ENCODE measurements at regions not wholly inside any gene's neighbourhood (a gene's known extent, or its start where the extent isn't known, plus 50 kb on each side); places are given as distances from the start of the nearest gene placed in this dataset.
A peak's percentile ranks its signal among the peaks of the same experiment; 100 is the strongest.

DNA sequence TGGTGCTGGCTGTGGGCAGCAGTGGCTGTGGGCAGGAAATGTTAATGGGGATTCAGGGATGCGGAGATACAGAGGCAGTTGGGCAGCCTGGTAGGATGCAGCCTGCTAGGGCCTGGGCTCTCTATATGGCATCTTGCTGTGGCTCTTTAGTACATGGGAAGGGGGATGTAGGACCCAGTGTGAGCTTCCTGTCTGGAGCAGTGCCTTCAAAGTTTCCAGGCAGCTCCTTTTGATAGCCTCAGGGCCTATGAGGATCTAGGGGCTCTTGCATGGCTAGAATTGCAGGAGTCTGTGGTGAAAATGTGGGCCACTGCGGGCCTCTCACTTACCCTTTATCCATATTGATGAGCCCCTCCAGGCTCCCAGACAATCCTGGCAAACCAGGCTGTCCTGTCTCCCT lies 213.2 kb upstream of the SNX19 start:
- no peak for DNase-seq

DNA sequence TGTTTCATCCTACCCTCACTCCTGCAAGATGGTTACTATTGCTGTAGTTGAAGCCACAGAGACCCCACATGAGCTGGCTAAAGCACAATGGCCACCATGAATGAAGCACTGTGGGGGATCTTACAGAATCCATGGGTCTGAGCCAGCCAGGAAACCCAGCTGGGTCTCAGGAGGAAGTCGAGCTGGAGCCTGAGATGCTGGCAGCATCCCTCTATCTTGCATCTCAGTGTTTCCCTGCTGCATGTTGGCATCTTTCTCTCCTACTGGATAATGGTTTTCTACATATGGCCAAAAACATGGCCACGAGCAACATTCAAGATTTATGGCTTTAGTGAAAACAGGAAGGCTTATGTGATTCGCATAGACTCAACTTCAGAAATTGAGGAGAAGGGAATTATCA lies 219.3 kb upstream of the SNX19 start:
- DNase-seq = no peak

DNA sequence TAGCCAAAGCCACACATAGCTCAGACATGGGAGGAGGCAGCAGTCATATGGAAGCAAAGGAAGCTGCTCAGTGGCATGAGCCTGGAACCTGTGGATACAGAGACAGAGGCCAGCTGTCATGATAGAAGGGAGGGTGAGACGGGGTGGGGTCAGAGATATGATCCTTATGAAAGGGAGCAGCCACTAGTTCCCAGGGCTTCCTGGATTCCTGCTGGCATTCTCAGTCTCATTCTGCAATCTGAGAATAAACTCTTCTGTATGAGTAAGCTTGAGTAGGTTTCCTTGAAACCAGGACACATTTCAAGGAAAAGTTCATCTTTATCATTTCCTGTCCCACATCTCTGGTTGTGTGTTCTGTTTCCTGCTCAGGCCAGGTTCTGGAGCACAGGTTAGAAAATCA lies 220.2 kb upstream of the SNX19 start:
- no peak for DNase-seq

DNA sequence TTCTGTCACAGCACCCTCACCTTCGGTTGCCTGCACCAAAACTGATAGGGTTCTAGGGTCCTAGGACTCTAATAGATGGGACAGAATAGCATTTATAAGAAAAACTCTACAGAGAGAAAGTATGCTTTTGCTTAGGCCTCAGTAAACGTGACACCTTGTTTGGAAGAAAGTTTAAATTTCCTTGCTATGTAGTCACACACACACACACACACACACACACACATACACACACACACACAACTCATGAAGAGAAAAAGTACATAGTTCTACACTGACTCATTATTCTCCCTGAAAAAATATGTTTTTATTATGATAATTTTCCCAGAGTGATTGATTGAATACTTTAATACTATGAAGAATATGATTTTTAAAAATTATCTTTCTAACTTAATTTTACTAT lies 220.8 kb upstream of the SNX19 start:
- DNase-seq = no peak

DNA sequence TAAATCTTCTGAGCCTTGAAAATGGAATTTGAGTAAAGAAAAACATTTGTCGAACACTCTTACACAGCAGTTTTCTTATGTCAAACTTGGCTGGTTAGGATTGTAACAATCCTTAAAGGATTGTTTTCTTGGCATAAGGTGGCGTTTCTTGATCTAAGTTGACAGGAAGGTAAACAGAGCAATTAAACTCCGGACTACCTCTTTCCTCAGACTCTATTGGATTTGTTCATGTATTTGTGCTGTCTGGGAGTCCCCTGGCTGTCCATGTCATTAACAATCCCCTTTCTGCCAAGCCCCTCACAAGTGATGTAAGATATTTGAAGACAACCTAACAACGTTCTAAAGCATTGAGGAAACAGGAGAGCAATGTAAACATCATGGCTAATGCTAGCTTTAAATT lies 222.5 kb upstream of the SNX19 start:
- no peak for DNase-seq

DNA sequence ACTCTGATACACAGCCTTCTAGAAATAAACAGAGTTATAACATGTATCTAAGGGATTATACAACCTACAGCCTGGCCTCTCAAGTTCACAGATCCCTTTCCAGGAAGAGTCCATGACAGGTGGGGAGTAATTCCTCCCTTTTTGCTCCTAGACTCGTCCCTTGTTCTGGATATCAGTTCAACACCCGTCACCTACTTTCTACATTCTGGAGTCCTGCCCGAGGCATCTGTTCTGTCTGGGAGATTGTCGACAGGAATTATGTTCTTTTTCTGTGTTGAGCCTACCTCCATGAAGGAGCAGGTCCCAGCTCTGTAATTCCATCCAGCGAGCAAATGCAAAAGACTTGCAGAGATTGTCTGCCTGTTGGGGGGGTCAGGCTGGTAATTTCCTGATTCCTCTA lies 224.6 kb upstream of the NTM start:
- DNase-seq = no peak

DNA sequence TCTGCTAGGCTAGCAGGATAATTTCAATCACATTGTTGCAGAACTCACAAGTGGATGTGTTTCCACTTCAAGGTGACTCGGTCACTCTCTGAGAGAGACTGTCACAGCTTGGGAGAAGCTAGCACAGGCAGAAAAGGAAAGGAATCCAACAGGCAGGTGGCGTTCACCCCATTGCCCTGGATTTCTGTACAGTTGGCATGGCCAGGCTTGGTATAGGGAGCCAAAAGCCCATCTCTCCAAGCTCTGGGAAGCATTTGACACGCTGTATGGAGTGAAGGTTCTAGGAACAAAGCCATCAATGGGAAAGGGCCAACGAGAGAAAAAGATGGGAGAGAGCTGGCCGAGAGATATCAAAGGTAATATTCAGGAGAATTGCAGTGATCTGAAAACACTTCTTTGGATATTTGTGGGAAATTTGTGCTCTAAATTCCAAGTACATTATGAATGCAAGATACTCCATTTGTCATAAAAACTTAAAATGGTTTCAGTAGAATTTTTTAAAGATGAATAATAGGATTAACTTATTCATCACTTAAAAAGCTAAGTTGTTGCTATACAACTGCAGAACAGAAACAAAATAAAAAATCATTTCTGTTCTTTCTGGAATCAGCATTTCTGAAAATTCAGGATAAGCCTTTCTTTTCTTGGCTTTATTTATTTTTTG lies 223.5 kb upstream of the NTM start:
- DNase-seq = no peak

DNA sequence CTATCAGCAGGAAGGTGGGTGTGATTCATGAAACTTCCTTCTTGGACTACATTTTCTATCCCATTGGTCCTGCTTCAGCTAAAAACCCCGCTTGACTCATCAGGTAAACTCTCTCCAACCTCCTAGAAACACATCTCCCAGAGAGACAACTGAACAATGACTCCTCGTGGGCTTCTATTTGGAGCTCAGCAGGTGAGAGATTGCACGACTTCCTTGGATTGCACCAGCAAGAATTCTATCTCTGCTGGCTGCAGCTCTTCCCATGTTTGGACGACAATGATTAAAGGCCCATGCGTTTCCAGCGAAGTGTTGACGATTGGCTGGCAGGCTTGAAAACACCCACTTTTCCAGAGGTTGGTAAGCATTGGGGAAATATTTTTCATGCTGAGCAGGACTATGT lies 216.1 kb upstream of the NTM start:
- DNase-seq = no peak

DNA sequence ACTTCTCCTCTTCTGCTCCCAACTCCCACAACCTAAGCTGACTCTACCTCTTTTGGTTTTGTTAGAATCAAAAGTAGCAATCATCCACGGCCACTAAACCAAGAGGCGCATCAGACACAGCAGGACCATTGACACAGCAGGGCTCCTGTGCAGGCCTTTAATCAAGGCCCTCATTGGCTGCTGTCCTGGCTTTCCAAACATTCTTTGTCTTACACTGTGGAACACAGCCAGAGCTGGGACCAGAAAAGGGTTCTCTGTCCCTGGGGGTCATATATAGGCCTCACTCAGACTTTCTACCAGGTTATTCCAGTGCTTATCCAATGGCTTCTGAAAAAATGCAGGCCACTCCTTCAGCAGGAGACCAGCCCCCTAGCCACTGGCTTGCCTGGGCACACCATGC lies 212.7 kb upstream of the NTM start:
- no peak for DNase-seq

DNA sequence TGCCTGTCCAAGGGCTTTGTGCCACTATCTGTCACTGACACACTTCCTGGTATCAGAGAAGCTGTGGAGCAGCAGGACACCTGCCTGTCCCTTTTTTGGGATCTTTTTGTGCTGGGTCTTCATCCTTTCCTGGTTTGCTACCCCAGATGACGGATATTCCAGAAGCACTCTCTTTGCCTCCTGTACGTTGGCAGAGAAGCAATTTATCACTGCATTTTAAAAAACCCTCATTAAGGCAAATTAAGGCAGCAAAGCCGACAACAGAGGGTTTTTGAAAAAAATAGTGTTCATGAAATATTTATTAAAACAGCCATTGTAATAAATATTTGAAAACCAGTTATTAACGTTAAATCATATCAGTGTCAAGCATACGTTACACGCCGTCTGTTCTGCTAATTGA lies 209.6 kb upstream of the NTM start:
- no peak for DNase-seq

DNA sequence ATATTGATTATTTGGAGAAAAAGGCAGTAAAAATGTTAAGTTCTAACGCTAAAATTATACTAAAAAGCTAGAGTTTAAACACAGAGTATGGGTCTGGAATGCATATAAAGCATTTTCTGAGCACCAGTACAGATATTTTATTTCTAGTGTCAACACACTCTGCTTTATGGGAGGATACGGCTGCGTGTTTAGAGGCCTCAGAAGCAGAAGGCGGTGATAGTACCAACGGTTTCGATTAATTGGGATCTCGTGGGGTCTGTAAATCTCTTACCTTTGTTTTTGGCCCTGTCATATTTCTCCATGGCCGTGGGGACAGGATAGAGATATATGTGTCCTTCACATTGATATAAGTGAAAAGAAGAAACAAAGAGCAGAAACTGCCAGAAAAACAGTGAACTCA lies 206.8 kb upstream of the NTM start:
- DNase-seq = no peak

DNA sequence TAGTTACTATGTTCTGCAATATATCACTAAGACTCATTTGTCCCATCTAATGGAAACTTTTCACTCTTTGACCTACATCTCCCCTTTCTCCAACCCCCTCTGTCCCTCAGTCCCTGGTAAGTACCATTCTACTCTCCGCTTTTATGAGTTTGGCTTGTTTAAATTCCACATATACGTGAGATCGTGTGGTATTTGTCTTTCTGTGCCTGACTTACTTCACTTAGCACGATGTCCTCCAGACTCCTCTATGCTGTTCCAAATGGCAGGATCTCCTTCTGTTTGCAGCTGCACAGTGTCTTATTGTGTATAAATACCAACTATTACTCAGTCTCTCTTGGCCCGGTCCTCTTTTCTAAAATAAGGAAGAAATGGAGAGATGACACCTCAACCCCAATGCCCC lies 205.4 kb upstream of the NTM start:
- DNase-seq = no peak

DNA sequence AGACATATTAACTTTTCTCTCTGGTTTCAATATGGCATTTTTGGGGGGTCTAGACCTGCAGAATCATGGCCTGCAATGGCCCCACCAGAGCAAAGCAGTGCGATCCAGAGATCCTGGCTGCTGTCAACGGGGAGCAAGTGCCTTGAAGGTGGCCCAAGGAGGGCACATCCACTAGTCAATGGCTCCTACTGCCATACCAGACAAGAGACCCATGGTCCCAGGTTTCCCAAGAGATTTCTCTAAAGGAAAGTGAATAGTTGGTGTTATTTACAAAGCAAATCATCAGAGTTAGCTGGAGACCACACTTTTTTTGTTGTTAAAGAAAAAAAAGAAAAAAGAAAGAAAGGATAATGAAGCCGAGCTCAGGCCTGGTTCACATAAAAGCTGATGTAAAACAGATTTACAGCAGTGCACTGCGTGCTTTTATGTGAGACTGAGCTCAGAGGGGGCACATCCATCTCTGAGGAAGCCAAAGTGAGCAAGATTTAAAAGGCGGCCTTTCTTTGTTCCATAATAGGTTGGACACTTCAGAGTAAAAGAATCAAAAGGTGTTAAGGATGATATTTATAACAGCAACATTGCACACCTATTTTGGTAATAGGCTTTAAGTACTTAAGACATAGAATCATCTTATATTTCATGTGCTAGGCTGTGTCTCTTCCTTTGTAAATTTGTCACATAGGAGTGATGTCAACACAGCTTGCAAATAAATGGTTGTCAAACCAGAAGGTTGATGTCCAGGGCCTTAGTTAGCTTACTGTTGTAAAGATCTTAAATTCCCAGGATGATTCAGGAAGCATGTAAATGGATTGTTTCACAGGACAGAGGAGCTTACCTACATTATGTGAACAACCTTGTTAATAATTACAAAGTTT lies 201.3 kb upstream of the NTM start:
- DNase-seq = no peak

DNA sequence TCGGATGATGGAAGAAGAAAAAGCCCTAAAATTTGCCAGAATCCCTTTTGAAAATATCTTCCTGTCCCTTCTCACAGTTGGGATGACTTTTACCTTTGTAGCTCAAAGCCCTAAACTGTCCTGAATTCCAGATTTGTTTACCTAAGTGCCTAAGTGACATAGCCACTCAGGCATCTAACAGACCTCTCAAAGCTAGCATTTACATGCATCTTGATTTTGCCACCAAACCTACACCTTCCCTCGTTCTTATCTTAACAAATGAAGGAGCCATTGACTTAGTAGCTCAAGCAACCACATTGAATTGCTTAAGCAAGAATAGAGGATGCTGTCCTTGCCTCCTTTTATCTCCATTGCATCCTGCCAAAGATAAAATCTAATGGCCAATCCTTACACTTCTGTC lies 198.4 kb upstream of the NTM start:
- DNase-seq = no peak

DNA sequence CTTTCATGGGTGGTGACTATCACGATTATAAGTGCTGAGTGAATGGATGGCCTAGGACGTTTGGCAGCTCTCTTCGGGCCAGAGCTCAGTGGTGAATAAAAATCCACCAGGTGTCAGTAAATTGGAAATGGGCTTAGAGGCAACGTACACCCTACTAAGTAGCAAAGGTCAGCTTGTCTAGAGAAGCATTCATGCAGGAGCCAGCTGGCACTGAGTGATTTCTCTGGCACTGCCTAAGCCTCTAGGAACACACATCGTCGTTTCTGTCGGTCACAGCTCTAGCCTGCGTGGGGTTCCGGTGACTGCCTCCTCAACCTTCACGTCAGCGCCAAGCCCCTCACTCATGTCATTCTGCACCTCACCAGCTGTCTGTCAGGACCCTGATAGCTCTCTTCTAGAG lies 192.4 kb upstream of the NTM start:
- DNase-seq = no peak

DNA sequence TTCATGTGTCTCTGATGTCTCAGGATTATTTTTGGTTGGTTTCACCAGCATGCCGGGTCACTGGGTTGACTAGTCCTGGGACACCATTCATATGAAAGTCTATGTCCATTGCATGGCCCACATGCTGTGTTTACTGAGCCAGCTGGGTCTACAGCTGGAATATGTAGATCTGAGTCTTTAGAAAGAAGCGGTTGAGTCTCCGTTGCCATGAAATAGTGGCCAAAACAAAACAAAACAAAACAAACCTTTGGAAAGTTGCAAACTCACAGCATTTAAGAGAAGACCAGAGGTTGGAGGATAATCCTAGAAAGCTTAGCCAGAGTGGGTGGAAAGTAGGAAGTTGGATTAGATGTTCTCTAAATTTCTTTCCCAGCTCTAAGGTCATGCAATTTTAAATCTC lies 191.8 kb upstream of the NTM start:
- no peak for DNase-seq

DNA sequence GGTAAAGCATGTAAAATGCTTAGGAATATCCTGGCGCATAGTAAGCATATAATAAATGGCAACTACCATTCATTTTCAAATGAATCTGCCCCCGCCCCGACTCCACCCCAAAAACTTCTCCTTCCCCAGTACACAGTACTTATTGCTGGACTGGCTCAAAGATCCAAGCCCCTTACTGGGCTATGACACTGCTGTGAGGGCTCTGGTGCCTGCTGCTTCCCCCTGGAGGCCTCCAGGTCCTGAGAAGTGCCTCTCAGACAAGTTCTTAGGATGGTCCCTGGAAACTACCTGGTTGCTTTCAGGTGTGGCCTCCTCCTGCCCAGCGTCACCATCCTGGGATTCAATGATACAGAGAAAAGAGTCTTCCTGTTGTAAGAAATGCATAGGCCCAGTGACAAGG lies 190.6 kb upstream of the NTM start:
- no peak for DNase-seq

DNA sequence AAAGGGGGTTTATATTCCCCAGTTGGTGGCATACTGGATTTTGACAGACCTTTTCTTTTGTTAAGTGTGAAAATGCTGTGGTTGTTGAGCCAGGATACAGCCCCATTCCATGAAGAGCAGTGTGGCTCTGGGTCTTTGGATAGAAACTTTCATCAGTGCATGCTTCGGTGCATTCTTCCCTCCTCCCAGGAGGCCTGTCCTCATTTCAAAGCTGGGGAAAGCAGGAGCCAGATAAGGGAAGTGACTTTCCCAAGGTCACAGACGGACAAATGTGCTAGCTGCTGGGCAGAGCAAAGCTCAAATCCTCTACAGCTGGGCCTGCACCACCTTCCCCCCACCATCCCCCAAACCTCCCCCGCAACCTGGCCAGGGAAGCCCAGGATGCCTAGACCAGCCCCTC lies 184.5 kb upstream of the NTM start:
- DNase-seq = no peak

DNA sequence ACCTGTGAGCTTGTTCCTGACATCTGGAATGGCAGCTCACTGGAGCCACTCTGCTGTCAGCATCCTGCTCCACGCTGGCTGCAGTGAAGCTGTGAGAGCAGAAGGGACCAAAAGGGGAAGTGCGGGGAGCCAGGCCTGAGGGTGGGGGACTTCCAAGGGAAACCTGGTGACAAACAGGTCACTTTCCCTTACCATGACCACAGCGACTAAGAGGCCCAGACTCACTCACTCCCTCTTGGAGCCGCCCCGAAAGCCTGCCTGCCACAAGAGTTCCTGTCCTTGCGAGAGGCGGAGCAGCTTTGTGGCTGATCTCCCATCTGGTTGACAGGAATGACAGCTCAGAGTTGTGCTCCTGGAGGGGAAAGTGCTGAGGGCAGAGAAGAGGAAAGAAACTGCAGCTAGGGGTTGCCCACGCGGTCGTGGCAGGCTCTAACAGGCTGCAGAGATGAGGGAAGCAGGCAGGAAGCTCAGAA lies 183.8 kb upstream of the NTM start:
- peak; percentile 1 for DNase-seq

DNA sequence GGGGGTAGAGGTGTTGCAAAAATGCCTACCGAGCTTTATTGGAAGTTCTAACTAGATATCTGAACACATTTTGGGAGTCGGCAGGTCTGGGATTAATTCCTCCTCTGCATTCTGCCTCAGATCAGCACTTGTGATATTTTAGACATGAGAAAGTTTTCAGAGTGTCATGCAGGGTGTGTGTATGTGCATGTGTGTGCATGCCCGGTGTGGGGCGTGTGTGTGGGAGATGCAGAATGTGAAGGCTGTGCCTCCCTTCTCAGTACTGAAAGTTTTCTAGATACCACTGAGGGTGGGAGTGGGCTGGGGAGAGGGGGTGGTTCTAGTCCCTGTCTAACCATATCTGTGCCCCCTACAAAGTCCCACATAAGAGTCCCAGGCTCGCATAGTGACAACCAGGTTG lies 180.0 kb upstream of the NTM start:
- no peak for DNase-seq

DNA sequence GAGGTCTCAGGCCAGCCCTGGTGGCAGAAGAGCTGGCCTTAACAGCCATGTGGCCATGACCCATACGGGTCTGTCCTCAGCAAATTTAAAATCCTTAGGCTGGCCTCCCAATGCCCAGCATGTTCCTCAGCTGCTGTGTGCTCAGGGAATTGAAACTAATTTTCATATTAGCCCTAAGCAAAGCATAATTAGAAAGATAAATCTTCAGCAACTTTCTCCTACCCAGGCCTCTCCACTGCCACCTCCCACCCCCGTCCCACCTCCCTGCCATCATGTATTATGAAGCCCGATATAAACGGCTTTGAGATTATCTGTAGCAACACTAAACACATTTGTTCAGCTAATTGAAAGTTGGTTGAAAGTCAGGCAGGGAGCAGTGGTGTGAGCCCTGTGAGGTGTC lies 178.8 kb upstream of the NTM start:
- no peak for DNase-seq

DNA sequence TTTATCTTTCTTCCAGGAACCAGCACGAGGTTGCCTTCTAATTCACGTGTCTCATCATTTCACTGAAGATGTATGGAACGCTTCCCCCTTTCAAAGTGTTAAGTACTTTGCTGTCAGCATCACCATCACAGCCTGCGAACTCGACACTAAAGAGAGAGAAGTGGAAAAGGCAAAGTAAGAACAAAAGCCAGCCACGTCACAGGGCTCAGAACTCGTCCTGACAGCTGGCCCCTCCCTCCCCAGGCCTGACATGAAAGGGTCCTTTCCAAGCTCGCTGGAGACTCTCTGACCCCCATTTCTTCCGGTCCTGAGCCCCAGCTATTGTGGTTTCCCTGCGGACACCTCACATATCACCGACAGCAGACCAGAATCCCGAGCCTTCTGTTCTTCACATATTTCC lies 177.8 kb upstream of the NTM start:
- DNase-seq = no peak

DNA sequence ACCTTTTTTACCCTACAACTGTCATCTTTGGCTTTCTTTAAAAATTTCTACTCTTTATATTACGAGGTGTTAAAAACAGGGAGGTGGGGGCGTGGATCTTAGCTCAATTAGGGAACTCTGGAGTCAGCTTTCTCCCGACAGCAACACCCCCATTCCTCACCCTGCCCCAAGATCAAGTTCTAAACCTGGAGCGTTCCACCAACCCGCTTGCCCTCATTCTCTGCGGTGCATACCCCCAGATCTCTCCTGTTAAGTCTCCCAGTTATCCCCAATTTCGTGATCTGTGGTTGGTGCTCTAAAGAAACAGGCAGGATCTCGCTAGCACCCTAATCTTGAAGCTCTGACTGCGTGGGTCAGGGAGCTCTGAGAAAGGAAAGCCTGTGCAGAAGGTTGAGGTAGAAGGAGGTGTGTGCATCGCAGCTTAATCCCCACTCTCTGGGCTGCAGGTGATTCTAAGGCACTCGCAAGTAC lies 177.3 kb upstream of the NTM start:
- no peak for DNase-seq

DNA sequence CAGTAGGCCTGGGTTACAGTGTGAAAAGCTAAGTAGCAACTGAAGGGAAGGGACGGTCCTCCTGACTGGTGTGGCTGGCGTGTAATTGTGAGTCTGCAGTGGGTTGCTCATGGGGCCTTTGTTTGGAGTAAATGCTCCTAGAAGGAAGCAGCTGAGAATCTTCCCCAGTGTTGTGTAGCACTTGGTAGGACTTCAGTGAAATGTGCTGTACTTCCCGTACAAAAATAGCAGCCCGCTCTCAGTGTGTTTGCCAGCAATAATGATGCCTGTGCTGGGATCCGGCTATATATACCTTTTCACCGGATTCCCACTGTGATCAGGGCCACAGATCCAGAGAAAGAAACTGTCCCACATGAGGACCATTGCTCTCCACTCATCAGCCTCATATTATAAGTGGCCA lies 175.7 kb upstream of the NTM start:
- DNase-seq = no peak
